SK-N-SH (cell line): ENCODE measurements at regions not wholly inside any gene's neighbourhood (a gene's known extent, or its start where the extent isn't known, plus 50 kb on each side); places are given as distances from the start of the nearest gene placed in this dataset.

Source experiments
- CTCF ChIA-PET: fragments of 300-600, 350-600 bp; formaldehyde crosslinking; extraction: SDS; loops from one replicate; lab custom pipeline; 2021; lab: Yijun Ruan, JAX
- POLR2A ChIA-PET: fragments of 350-600 bp; sonication (Branson Sonifier 250); formaldehyde crosslinking; extraction: SDS; loops from one replicate; lab custom pipeline; 2020; ENCODE audit warnings: antibody characterized with exemption, inconsistent platforms; lab: Yijun Ruan, JAX
- DNase-seq: peaks from one replicate; pipeline ENCODE4 v3.0.0; 2012
- H2AFZ ChIP-seq: fragments of 200-600 bp; sonication (generic); 2 replicates; pipeline ENCODE4 v1.8.1; 2016; ENCODE audit warnings: antibody characterized with exemption, mild to moderate bottlenecking, low read depth
- H3F3A ChIP-seq: fragments of 200-600 bp; sonication (generic); replicated peaks from 2 replicates; pipeline ENCODE3; 2016; ENCODE audit warnings: antibody characterized with exemption, mild to moderate bottlenecking; ENCODE audit not compliant: insufficient read depth
- H3K27ac ChIP-seq, 2 experiments: fragments of 200-500 bp in 1 of 2; fragments of 200-600 bp in 1 of 2; sonication (Bioruptor generic) in 1 of 2; sonication (generic), shearing (Covaris generic) in 1 of 2; 2 replicates each; pipeline versions ENCODE4 v1.5.1 to v1.6.1; 2014 to 2016; ENCODE audit warnings: low read depth in 2 of 2, inconsistent platforms in 1 of 2, low read length in 1 of 2, mild to moderate bottlenecking in 1 of 2, mixed read lengths in 1 of 2
- H3K27me3 ChIP-seq: fragments of 200-600 bp; sonication (generic), shearing (Covaris generic); 2 replicates; pipeline ENCODE4 v1.6.1; 2016; ENCODE audit warnings: mixed run types; ENCODE audit not compliant: insufficient read depth
- H3K36me3 ChIP-seq, 2 experiments: fragments of 200-500 bp in 1 of 2; fragments of 200-600 bp in 1 of 2; sonication (Bioruptor generic) in 1 of 2; sonication (generic) in 1 of 2; replicated peaks in 1 of 2; 2 replicates each; pipeline versions ENCODE3 to v1.5.1; 2014 to 2016; ENCODE audit warnings: low read length in 1 of 2, mild to moderate bottlenecking in 1 of 2; ENCODE audit not compliant: insufficient read depth in 2 of 2, control insufficient read depth in 1 of 2
- H3K4me1 ChIP-seq, 2 experiments: fragments of 200-500 bp in 1 of 2; fragments of 200-600 bp in 1 of 2; sonication (Bioruptor generic) in 1 of 2; sonication (generic), shearing (Covaris generic) in 1 of 2; 2 replicates each; pipeline versions ENCODE4 v1.5.1 to v1.6.1; 2014 to 2016; ENCODE audit warnings: low read depth in 1 of 2, low read length in 1 of 2, mixed run types in 1 of 2; ENCODE audit not compliant: insufficient read depth in 2 of 2, control insufficient read depth in 1 of 2
- H3K4me2 ChIP-seq: fragments of 200-600 bp; sonication (generic), shearing (Covaris generic); 2 replicates; pipeline ENCODE4 v1.6.1; 2017; ENCODE audit warnings: mixed run types
- H3K4me3 ChIP-seq, 2 experiments: fragments of 200-500 bp in 1 of 2; fragments of 200-600 bp in 1 of 2; sonication (Bioruptor generic) in 1 of 2; sonication (generic), shearing (Covaris generic) in 1 of 2; 2 replicates each; pipeline versions ENCODE4 v1.5.1 to v1.8.1; 2014 to 2016; ENCODE audit warnings: low read depth in 2 of 2, inconsistent platforms in 1 of 2, low read length in 1 of 2, mild to moderate bottlenecking in 1 of 2, mixed read lengths in 1 of 2, moderate library complexity in 1 of 2
- H3K79me2 ChIP-seq: fragments of 200-600 bp; sonication (generic); 2 replicates; pipeline ENCODE4 v1.8.1; 2017; ENCODE audit warnings: mild to moderate bottlenecking; ENCODE audit not compliant: insufficient read depth
- H3K9ac ChIP-seq: fragments of 200-600 bp; sonication (generic); 2 replicates; pipeline ENCODE4 v1.6.1; 2017; ENCODE audit warnings: mixed run types
- H3K9me2 ChIP-seq: fragments of 200-600 bp; sonication (generic); 2 replicates; pipeline ENCODE4 v1.6.1; 2017; ENCODE audit warnings: mixed run types
- H3K9me3 ChIP-seq: fragments of 200-600 bp; sonication (generic); 2 replicates; pipeline ENCODE4 v1.6.1; 2017; ENCODE audit warnings: mixed run types, mild to moderate bottlenecking, moderate library complexity
- H4K20me1 ChIP-seq: fragments of 200-600 bp; sonication (generic); 2 replicates; pipeline ENCODE4 v1.6.1; 2017; ENCODE audit warnings: mild to moderate bottlenecking, mixed run types; ENCODE audit not compliant: insufficient read depth
- ELF1 ChIP-seq: IDR thresholded peaks from 2 replicates; pipeline ENCODE4 v1.4.0; 2012
- FOSL2 ChIP-seq: IDR thresholded peaks from 2 replicates; pipeline ENCODE4 v1.4.0; 2012; ENCODE audit warnings: low read depth, mild to moderate bottlenecking, moderate library complexity, borderline replicate concordance
- FOXJ3 ChIP-seq: sonication (generic); formaldehyde crosslinking; IDR thresholded peaks from 2 replicates; pipeline ENCODE4 v1.5.1; 2020; ENCODE audit warnings: mild to moderate bottlenecking, missing genetic modification reagents
- GABPA ChIP-seq: IDR thresholded peaks from 2 replicates; pipeline ENCODE4 v1.4.0; 2012; ENCODE audit warnings: low read depth, mild to moderate bottlenecking
- MAX ChIP-seq: IDR thresholded peaks from 2 replicates; pipeline ENCODE4 v1.4.0; 2012; ENCODE audit warnings: low read depth
- MEF2A ChIP-seq: IDR thresholded peaks from 2 replicates; pipeline ENCODE4 v1.4.0; 2012; ENCODE audit warnings: low read depth, borderline replicate concordance
- MXI1 ChIP-seq: IDR thresholded peaks from 2 replicates; pipeline ENCODE4 v1.6.1; 2012; ENCODE audit warnings: mild to moderate bottlenecking, low read depth, low read length, improper control_type of control experiment
- PBX3 ChIP-seq: IDR thresholded peaks from 2 replicates; pipeline ENCODE4; 2012
- RXRA ChIP-seq: IDR thresholded peaks from 2 replicates; pipeline ENCODE4 v1.4.0; 2012; ENCODE audit warnings: low read depth, mild to moderate bottlenecking, borderline replicate concordance
- TCF12 ChIP-seq: IDR thresholded peaks from 2 replicates; pipeline ENCODE4 v1.4.0; 2012
- TEAD4 ChIP-seq: IDR thresholded peaks from 2 replicates; pipeline ENCODE4 v1.4.0; 2012; ENCODE audit warnings: mild to moderate bottlenecking, borderline replicate concordance; ENCODE audit not compliant: insufficient read depth
- USF1 ChIP-seq: IDR thresholded peaks from 2 replicates; pipeline ENCODE4 v1.4.0; 2012; ENCODE audit warnings: low read depth, borderline replicate concordance
- YY1 ChIP-seq: IDR thresholded peaks from 2 replicates; pipeline ENCODE4 v1.4.0; 2012; ENCODE audit warnings: low read depth, mild to moderate bottlenecking
- WGBS: methylation state at CpG from one replicate; pipeline ENCODE4 v1.1.6; 2017; ENCODE audit warnings: low lambda C conversion rate; 5-methylcytosine and 5-hydroxymethylcytosine counted together
- TF ChIP-seq, protein P1 (sequence below): fragments of 150-350 bp; IDR thresholded peaks from 2 replicates; pipeline ENCODE4 v1.6.1; 2017; ENCODE audit warnings: antibody characterized with exemption, low read length, low read depth, borderline replicate concordance

GRCh38 chr22:47965066-47965465, 1202.6 kb downstream of the TBC1D22A start:
- 33% methylated on average over 5 of the region's 6 CpGs for WGBS
- TF ChIP-seq ELF1 (no peak), MEF2A (no peak), YY1 (no peak), MAX (no peak), USF1 (no peak), GABPA (no peak), TEAD4 (no peak)
- TF ChIP-seq, protein P1, sequence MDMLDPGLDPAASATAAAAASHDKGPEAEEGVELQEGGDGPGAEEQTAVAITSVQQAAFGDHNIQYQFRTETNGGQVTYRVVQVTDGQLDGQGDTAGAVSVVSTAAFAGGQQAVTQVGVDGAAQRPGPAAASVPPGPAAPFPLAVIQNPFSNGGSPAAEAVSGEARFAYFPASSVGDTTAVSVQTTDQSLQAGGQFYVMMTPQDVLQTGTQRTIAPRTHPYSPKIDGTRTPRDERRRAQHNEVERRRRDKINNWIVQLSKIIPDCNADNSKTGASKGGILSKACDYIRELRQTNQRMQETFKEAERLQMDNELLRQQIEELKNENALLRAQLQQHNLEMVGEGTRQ = no peak
- Histone ChIP-seq H3K79me2 (no peaks in the 10 kb centered on the region), H3K4me3 (no peak overlapping the region), H3K9me2 (no peaks in the 10 kb centered on the region), H3K4me2 (no peak overlapping the region), H3F3A (no peaks in the 10 kb centered on the region), H3K4me1 (no peaks in the 10 kb centered on the region), H4K20me1 (no peaks in the 10 kb centered on the region), H3K9me3 (no peaks in the 10 kb centered on the region), H3K9ac (no peak overlapping the region), H3K27ac (no peak overlapping the region), H3K27me3 (no peaks in the 10 kb centered on the region; the same call in 1 of the 2 replicates), H2AFZ (no peak overlapping the region), H3K36me3 (no peaks in the 10 kb centered on the region)
- CTCF ChIA-PET = no interaction called here
- no peak for DNase-seq
- POLR2A ChIA-PET = no interaction called here

- H2AFZ ChIP-seq = no peak overlapping the region
- peaks cover 2% of the 10 kb centered on the region; the same call in 1 of the 2 replicates for H3K9me3 ChIP-seq
- H3K9me2 ChIP-seq = no peaks in the 10 kb centered on the region
- 4% methylated on average over 6 of the region's 6 CpGs for WGBS
- H3K4me1 ChIP-seq = no peaks in the 10 kb centered on the region
- H4K20me1 ChIP-seq = no peaks in the 10 kb centered on the region
- no peaks in the 10 kb centered on the region for H3K79me2 ChIP-seq
- DNase-seq = no peak
- H3K9ac ChIP-seq = no peak overlapping the region
- H3K4me2 ChIP-seq = no peak overlapping the region
- no peaks in the 10 kb centered on the region for H3F3A ChIP-seq
- no peaks in the 10 kb centered on the region; the same call in 1 of the 2 replicates for H3K27me3 ChIP-seq
- POLR2A ChIA-PET = no interaction called here
- no peak for TF ChIP-seq GABPA
- TF ChIP-seq FOSL2 = no peak
- no peak for TF ChIP-seq FOXJ3 (CRISPR knock-in tag)
- TF ChIP-seq TCF12 = no peak
- no peak for TF ChIP-seq RXRA
- no peak for TF ChIP-seq PBX3
- TF ChIP-seq, protein P1 = no peak
- TF ChIP-seq MXI1 = no peak
- no peak overlapping the region for H3K4me3 ChIP-seq
- no peak overlapping the region for H3K27ac ChIP-seq
- CTCF ChIA-PET = no interaction called here
- no peaks in the 10 kb centered on the region for H3K36me3 ChIP-seq
Observed at GRCh38 chr22:47963660-47964059, 1201.2 kb downstream of the TBC1D22A start.
